GM23338 (cell line): ENCODE measurements at regions not wholly inside any gene's neighbourhood (a gene's known extent, or its start where the extent isn't known, plus 50 kb on each side); places are given as distances from the start of the nearest gene placed in this dataset.

ENCODE experiments used
- ATAC-seq: fragments of 200-7000 bp; cut with Tn5 transposase; 3 replicates; pipeline ENCODE4 v1.9.1; 2020
- DNase-seq: peaks from one replicate; pipeline ENCODE4 v3.0.0-alpha.2; 2015; ENCODE audit warnings: low spot score
- H2AFZ ChIP-seq: fragments of 200-600 bp; sonication (generic); 2 replicates; pipeline ENCODE4 v1.8.0; 2016; ENCODE audit warnings: antibody characterized with exemption, mild to moderate bottlenecking, moderate library complexity
- H3F3A ChIP-seq: fragments of 200-600 bp; sonication (generic); replicated peaks from 2 replicates; pipeline ENCODE4 v1.8.0; 2017; ENCODE audit warnings: antibody characterized with exemption, mixed run types, low read depth
- H3K27ac ChIP-seq: fragments of 200-600 bp; sonication (generic); 2 replicates; pipeline ENCODE4 v1.6.1; 2016; ENCODE audit warnings: low read depth
- H3K27me3 ChIP-seq: fragments of 200-600 bp; sonication (generic); 2 replicates; pipeline ENCODE4 v1.8.0; 2016; ENCODE audit warnings: mild to moderate bottlenecking, mixed run types, moderate library complexity; ENCODE audit not compliant: insufficient read depth
- H3K36me3 ChIP-seq: fragments of 200-600 bp; sonication (generic); 2 replicates; pipeline ENCODE4 v1.8.0; 2016; ENCODE audit warnings: mild to moderate bottlenecking; ENCODE audit not compliant: insufficient read depth
- H3K4me1 ChIP-seq: fragments of 200-600 bp; sonication (generic); 2 replicates; pipeline ENCODE4 v1.8.0; 2016; ENCODE audit warnings: mild to moderate bottlenecking, moderate library complexity; ENCODE audit not compliant: insufficient read depth
- H3K4me2 ChIP-seq: fragments of 200-600 bp; sonication (generic); 2 replicates; pipeline ENCODE4 v1.7.1; 2017; ENCODE audit warnings: mixed run types
- H3K4me3 ChIP-seq: fragments of 200-600 bp; sonication (generic); 2 replicates; pipeline ENCODE4 v1.6.1; 2016; ENCODE audit warnings: mixed run types
- H3K79me2 ChIP-seq: fragments of 200-600 bp; sonication (generic); replicated peaks from 2 replicates; pipeline ENCODE4 v1.8.0; 2017; ENCODE audit warnings: mild to moderate bottlenecking; ENCODE audit not compliant: insufficient read depth
- H3K9me2 ChIP-seq: fragments of 200-600 bp; sonication (generic); 2 replicates; pipeline ENCODE4 v1.8.0; 2017; ENCODE audit not compliant: insufficient read depth
- H4K20me1 ChIP-seq: fragments of 200-600 bp; sonication (generic); replicated peaks from 2 replicates; pipeline ENCODE4 v1.8.0; 2017; ENCODE audit warnings: mild to moderate bottlenecking; ENCODE audit not compliant: insufficient read depth
- H3K27ac Mint-ChIP-seq: 2 replicates; pipeline ENCODE4 v1.8.0; 2020; ENCODE audit warnings: inconsistent platforms, mild to moderate bottlenecking, moderate library complexity, mixed read lengths
- H3K27me3 Mint-ChIP-seq: 3 replicates; pipeline ENCODE4 v1.8.0; 2022; ENCODE audit warnings: low read depth, mild to moderate bottlenecking, moderate library complexity, mixed read lengths, inconsistent platforms; ENCODE audit not compliant: insufficient read depth, poor library complexity
- H3K36me3 Mint-ChIP-seq: 3 replicates; pipeline ENCODE4 v1.8.0; 2021; ENCODE audit warnings: low read depth, mild to moderate bottlenecking, inconsistent platforms, moderate library complexity, mixed read lengths
- H3K4me1 Mint-ChIP-seq: 3 replicates; pipeline ENCODE4 v1.8.0; 2020; ENCODE audit warnings: mild to moderate bottlenecking, inconsistent platforms, mixed read lengths
- H3K4me3 Mint-ChIP-seq: 3 replicates; pipeline ENCODE4 v1.8.0; 2021; ENCODE audit warnings: moderate library complexity, mild to moderate bottlenecking, inconsistent platforms, mixed read lengths
- H3K9me3 Mint-ChIP-seq: 3 replicates; pipeline ENCODE4 v1.8.0; 2020; ENCODE audit warnings: moderate library complexity, mild to moderate bottlenecking, inconsistent platforms, mixed read lengths
- CREB1 ChIP-seq: fragments of 250-450 bp; sonication (Bioruptor Pico); IDR thresholded peaks from 2 replicates; pipeline ENCODE4 v1.5.0; 2020; ENCODE audit warnings: low read depth, mild to moderate bottlenecking, moderate library complexity
- CTCF ChIP-seq, 2 experiments: fragments of 200-600 bp in 1 of 2; sonication (generic) in 1 of 2; conservative IDR thresholded peaks; 2 replicates each; pipeline versions ENCODE4 v1.5.1 to v1.6.1; 2016 to 2017; ENCODE audit warnings: antibody characterized with exemption in 2 of 2, low read depth in 2 of 2, mild to moderate bottlenecking in 2 of 2, moderate library complexity in 1 of 2
- ETS1 ChIP-seq: IDR thresholded peaks from 2 replicates; pipeline ENCODE4 v1.6.1; 2016; ENCODE audit warnings: antibody characterized with exemption
- EZH2 ChIP-seq: fragments of 200-600 bp; sonication (generic); IDR thresholded peaks from one replicate; pipeline ENCODE4 v1.8.0; 2017; ENCODE audit warnings: antibody characterized with exemption, mild to moderate bottlenecking, low read depth; ENCODE audit not compliant: unreplicated experiment
- EZH2phosphoT487 ChIP-seq: fragments of 200-600 bp; sonication (generic); IDR thresholded peaks from one replicate; pipeline ENCODE4 v1.8.1; 2018; ENCODE audit warnings: antibody characterized with exemption; ENCODE audit not compliant: unreplicated experiment
- JUNB ChIP-seq: IDR thresholded peaks from one replicate; pipeline ENCODE4 v1.6.1; 2016; ENCODE audit warnings: antibody characterized with exemption; ENCODE audit not compliant: unreplicated experiment
- NANOG ChIP-seq: IDR thresholded peaks from 2 replicates; pipeline ENCODE4 v1.6.1; 2016; ENCODE audit warnings: antibody characterized with exemption, borderline replicate concordance
- POLR2AphosphoS5 ChIP-seq: IDR thresholded peaks from 2 replicates; pipeline ENCODE4 v1.6.1; 2016; ENCODE audit warnings: antibody characterized with exemption, low read depth
- REST ChIP-seq: IDR thresholded peaks from one replicate; pipeline ENCODE4 v1.6.1; 2018; ENCODE audit warnings: antibody characterized with exemption; ENCODE audit not compliant: unreplicated experiment
- STAT1 ChIP-seq: IDR thresholded peaks from one replicate; pipeline ENCODE4 v1.6.1; 2016; ENCODE audit warnings: antibody characterized with exemption; ENCODE audit not compliant: unreplicated experiment
- ZNF114 ChIP-seq: fragments of 250-450 bp; sonication (Bioruptor Pico); IDR thresholded peaks from 2 replicates; pipeline ENCODE4 v1.5.0; 2020; ENCODE audit warnings: mild to moderate bottlenecking, moderate library complexity
- ZNF331 ChIP-seq: fragments of 250-450 bp; sonication (Bioruptor Pico); IDR thresholded peaks from 2 replicates; pipeline ENCODE4 v1.5.0; 2020; ENCODE audit warnings: low read depth, mild to moderate bottlenecking, moderate library complexity
- ZNF462 ChIP-seq: fragments of 250-450 bp; sonication (Bioruptor Pico); IDR thresholded peaks from 2 replicates; pipeline ENCODE4 v1.5.0; 2020; ENCODE audit warnings: mild to moderate bottlenecking, moderate library complexity

- TF ChIP-seq ZNF331 (CRISPR knock-in tag) = no peak
- TF ChIP-seq CTCF (conservative IDR thresholded peaks at IDR 0.05; ENCODE audit: low read depth in 2 of 2) = no peak
Measured at GRCh38 chr16:14378131-14378551, 251.9 kb downstream of the PARN start (continued).

GRCh38 chr16:14377326-14377725 is 252.7 kb downstream of the PARN start:
- no peaks in the 10 kb centered on the region for H3K36me3 ChIP-seq
- no peak overlapping the region for H3K4me2 ChIP-seq
- H3K9me2 ChIP-seq = no peaks in the 10 kb centered on the region; the same call in 1 of the 2 replicates
- H3K4me3 ChIP-seq = no peak overlapping the region
- H4K20me1 ChIP-seq = no peaks in the 10 kb centered on the region
- ATAC-seq (no peak), DNase-seq (no peak)
- Mint-ChIP-seq H3K27ac (no peak overlapping the region), H3K9me3 (no peaks in the 10 kb centered on the region; the same call in 1 of the 3 replicates), H3K4me3 (no peak overlapping the region), H3K4me1 (peaks cover 5% of the 10 kb centered on the region; the same call in 2 of the 3 replicates), H3K27me3 (peaks cover 4% of the 10 kb centered on the region), H3K36me3 (no peaks in the 10 kb centered on the region)
- H3K27me3 ChIP-seq = no peaks in the 10 kb centered on the region
- no peak overlapping the region for H2AFZ ChIP-seq
- H3K79me2 ChIP-seq = no peaks in the 10 kb centered on the region
- no peaks in the 10 kb centered on the region for H3F3A ChIP-seq
- no peaks in the 10 kb centered on the region for H3K4me1 ChIP-seq
- no peak overlapping the region for H3K27ac ChIP-seq
- no peak for TF ChIP-seq JUNB
- no peak for TF ChIP-seq EZH2phosphoT487
- no peak for TF ChIP-seq EZH2
- TF ChIP-seq ETS1 = no peak
- TF ChIP-seq CREB1 (CRISPR knock-in tag) = no peak
- TF ChIP-seq ZNF114 (CRISPR knock-in tag) = no peak
- no peak for TF ChIP-seq ZNF331 (CRISPR knock-in tag)
- no peak for TF ChIP-seq REST
- no peak for TF ChIP-seq POLR2AphosphoS5
- no peak for TF ChIP-seq STAT1
- TF ChIP-seq NANOG = no peak
- TF ChIP-seq ZNF462 (CRISPR knock-in tag) = no peak
